RKO (cell line): ENCODE measurements at regions not wholly inside any gene's neighbourhood (a gene's known extent, or its start where the extent isn't known, plus 50 kb on each side); places are given as distances from the start of the nearest gene placed in this dataset.
"Not testable (repeated sequence)": the region's sequence is repeated elsewhere in the genome, so short reads cannot be mapped to it uniquely, and the experiment has no call there.

ENCODE experiments used
- DNase-seq: peaks from one replicate; pipeline ENCODE4 v3.0.0-alpha.2; 2016; ENCODE audit warnings: low spot score

GRCh38 chr18:65998971-65999700 is 248.3 kb downstream of the CDH7 start:
- not testable (repeated sequence) for DNase-seq

- DNase-seq, result no peak
Observed at GRCh38 chr18:65995206-65995605, 244.4 kb downstream of the CDH7 start.

DNA sequence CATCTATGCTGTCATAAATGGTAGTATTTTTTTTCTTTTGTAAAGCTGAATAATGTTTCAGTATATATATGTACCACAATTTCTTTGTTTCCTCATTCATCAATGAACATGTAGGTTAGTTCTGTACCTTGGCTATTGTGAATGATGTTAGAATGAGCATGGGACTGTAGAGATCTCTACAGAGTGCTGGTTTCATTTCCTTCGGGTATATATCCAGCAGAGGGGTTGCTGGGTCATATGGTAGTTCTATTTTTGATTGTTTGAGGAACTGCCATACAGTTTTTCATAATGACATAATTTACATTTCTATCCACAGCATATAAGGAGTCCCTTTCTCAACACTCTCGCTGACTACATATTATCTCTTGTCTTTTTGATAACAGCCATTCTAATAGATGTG is 243.5 kb downstream of the CDH7 start:
- no peak for DNase-seq

GRCh38 chr18:65990944-65991708 is 240.3 kb downstream of the CDH7 start:
- DNase-seq, result no peak

DNA sequence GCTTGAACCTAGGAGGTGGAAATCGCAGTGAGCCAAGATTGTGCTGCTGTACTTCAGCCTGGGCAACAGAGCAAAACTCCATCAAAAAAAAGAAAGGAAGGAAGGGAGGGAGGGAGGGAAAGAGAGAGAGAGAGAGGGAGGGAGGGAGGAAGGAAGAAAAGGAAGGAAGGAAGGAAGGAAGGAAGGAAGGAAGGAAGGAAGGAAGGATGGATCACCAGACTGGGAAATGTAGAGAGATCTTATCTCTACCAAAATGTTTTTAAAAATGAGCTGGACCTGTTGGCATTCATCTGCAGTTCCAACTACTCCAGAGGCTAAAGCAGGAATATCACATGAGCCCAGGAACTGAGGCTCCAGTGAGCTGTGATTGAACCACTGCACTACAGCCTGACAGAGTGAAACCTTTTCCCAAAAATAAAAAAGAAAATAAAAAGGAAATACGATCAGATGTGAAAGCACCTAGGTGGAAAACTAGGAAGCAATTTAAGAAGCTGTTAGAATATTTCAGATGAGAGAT is 239.4 kb downstream of the CDH7 start:
- DNase-seq, result no peak

GRCh38 chr18:65988972-65989371 is 238.2 kb downstream of the CDH7 start:
- DNase-seq, result no peak

GRCh38 chr18:65988386-65988785 is 237.6 kb downstream of the CDH7 start:
- no peak for DNase-seq

- peak; percentile 30 for DNase-seq
Observed at GRCh38 chr18:65983750-65984149, 232.9 kb downstream of the CDH7 start.

DNA sequence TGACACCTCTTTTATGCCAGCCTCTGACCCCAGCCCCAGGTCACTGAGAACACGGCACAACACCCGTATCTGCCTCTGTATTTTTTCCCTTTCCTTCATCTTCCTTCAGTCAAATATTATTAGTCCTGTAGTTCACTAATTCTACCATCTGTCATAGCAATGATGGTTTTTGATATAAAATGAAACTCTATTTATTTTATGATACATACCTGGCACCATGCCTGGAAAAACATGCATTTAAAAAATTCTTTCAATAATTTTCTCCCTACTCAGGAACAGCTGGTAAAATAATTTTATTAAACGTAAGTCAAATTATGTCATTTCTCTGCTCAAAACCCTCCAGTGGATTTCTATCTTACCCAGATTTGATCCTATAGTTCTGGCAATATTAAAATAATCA is 224.7 kb downstream of the CDH7 start:
- DNase-seq, result no peak

DNA sequence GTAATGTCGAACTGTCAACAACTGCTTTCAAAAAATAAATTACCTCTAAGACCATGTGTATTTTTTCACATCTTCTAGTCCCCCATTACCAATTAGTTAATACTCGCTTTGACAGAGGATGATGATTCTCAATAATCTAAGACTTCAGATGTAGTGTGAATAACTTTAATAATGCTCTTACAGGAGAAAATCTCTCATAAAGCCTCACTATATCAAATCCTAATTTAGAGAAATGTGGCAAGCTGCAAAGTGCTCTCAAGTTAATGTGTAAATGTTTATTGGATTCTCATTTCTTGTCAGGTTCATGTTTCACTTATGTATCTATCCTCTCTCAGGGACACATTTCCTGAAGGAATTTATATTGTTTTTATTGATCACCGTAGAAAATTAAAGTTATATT is 223.9 kb downstream of the CDH7 start:
- no peak for DNase-seq

- no peak for DNase-seq
Observed at GRCh38 chr18:65968239-65969004, 217.6 kb downstream of the CDH7 start.

- DNase-seq, result no peak
Observed at GRCh38 chr18:65955747-65956146, 204.9 kb downstream of the CDH7 start.

GRCh38 chr18:65954372-65954771 is 203.6 kb downstream of the CDH7 start:
- no peak for DNase-seq

DNA sequence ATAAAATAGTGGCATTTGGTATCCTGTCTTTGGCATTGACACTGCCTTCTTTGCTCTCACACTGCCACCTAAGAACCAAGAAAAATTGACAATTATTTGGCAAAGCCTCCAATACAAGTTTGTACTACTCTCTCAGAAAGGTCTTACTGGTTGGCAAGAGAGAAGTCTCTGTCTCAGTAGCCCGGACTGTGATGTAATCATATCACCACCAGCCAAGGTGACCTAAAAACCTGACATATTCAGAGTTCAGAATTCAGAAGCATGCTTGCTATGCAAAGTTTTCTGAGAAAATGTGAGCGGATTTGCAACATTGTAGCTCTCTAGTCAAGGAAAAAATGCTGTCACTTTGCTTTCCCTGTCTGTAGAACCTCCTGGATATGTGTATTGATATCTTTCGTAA is 196.0 kb downstream of the CDH7 start:
- no peak for DNase-seq

DNA sequence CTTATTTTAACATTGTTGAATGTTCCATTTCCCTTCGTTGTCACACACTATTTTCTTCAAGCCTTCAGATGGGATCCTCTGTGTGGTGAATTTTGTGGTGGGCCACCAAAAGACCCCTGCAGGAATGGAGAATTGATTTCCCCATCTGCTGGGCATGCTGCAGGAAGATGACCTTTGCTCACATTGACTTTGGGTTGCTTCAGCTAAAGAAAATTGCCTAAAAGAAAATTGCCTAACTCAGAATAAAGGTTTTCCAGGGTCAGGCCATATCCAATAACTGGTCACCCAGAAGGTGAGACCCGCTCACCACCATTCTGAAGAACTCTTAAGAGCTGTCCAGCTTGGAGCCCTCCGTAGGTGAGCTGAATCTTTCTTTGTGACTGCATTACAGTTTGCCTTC is 192.5 kb downstream of the CDH7 start:
- DNase-seq, result no peak

- DNase-seq, result no peak
Observed at GRCh38 chr18:65942854-65943253, 192.0 kb downstream of the CDH7 start.

DNA sequence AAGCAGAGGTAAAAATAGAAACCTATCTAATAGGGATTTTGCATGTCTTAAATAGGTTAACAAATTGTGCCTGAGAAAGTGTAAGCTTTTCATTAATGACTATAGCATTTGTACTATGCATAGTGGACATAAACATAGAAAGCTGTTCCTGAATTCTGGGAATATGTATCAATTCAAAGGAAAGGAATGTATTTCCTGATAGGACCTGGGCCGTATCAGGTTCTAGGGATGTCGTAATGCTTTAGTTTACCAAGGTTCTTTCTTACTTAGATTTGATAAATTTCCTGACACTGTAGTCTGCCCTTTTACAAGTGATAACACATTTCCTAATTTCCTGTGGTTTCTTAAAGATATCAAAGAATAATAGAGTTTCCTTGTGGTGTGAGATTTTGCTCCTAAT is 191.3 kb downstream of the CDH7 start:
- no peak for DNase-seq

GRCh38 chr18:65941482-65941881 is 190.7 kb downstream of the CDH7 start:
- DNase-seq, result no peak
